SKM-1 treated with dmso at 0.1 percent for 144 hours (cell line): ENCODE measurements at regions not wholly inside any gene's neighbourhood (a gene's known extent, or its start where the extent isn't known, plus 50 kb on each side); places are given as distances from the start of the nearest gene placed in this dataset.
"Not testable (repeated sequence)": the region's sequence is repeated elsewhere in the genome, so short reads cannot be mapped to it uniquely, and the experiment has no call there.

ENCODE experiments used
- DNase-seq: peaks from one replicate; lab custom pipeline; 2025; ENCODE audit not compliant: unreplicated experiment; lab: John Stamatoyannopoulos, UW

DNA sequence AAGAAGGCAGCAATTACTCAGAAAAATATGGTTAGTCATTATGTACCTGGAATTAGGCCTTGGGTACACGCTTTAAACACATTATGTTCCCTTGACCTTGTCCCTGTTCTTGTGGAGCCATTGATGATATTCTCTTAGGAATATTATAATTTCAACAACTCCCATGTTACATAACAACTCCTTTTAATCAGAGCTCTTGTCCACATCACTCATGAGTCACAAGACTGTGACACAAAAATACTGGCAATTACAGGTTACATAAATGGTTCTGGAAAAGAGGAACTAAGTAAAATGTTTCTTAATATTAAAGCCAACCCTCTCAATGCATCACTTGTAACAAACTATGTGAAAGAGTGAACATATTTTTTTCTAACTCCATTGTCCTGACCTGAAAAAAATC, 143.8 kb upstream of the PCLO start:
- DNase-seq = peak; percentile 49

GRCh38 chr7:83305027-83305426, 142.3 kb upstream of the PCLO start:
- no peak for DNase-seq

DNA sequence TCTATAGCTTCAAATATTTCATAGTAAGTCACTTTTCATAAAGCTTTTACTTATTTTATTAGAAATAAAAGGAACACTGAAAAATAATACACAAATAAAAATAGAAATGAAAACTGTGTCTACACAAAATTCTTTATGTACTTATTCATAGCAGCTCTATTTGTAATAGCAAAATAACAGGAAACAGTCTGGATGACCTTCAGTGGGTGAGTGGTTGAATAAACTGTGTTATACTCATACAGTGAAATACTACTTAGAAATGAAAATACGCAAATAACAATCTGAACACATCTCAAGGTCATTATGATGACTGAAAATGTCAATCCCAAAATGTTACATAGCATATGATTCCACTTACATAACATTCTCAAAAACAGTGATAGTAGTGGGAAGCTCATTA, 138.7 kb upstream of the PCLO start:
- DNase-seq = no peak

DNA sequence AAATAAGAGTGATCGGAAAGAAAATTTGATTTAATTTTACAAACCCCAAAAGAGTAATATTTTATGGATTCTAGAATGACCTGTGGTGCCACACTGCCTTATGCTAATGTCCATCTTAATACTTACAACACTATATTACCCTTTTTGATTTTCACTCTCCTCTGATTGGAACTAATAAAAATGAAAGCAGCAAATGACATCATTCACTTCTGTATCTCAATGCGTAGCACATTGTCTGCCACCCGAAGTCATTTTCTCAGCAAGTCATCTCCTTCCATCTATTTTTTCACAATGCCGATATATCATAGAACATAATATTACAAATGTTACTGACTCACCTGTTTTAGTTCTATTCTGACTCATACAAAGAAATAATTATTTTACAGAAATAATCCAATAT, 127.5 kb upstream of the PCLO start:
- no peak for DNase-seq

- no peak for DNase-seq
Observed at GRCh38 chr7:83289419-83289993, 126.8 kb upstream of the PCLO start.

GRCh38 chr7:83280671-83281070, 118.0 kb upstream of the PCLO start:
- no peak for DNase-seq

DNA sequence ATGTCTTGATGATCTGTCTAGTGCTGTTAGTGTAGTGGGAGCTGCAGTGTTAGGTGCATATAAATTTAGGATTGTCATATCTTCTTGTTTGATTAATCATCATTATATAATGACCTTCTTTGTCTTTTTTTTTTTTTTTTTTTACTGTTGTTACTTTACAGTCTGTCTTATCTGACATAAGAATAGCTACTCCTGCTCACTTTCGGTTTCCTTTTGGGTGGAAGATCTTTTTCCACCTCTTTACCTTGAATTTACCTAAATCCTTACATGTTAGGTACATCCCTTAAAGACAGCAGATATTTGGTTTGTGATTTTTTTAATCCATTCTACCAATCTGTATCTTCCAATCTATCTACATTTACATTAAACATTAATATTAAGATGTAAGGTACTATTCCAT, 113.6 kb upstream of the PCLO start:
- DNase-seq = no peak

DNA sequence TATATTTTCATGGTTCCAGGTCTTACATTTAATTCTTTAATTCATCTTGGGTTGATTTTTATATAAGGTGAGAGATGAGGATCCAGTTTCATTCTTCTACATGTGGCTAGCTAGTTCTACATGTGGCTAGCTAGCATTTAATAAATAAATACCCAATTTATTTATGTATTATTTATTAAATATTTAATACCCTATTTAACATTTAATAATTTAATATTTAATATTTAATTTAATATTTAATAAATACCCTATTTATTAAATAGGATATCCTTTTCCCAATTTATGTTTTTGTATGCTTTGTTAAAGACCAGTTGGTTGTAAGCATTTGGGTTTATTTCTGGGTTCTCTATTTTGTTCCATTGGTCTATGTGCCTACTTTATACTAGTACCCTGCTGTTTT, 111.0 kb upstream of the PCLO start:
- no peak for DNase-seq

DNA sequence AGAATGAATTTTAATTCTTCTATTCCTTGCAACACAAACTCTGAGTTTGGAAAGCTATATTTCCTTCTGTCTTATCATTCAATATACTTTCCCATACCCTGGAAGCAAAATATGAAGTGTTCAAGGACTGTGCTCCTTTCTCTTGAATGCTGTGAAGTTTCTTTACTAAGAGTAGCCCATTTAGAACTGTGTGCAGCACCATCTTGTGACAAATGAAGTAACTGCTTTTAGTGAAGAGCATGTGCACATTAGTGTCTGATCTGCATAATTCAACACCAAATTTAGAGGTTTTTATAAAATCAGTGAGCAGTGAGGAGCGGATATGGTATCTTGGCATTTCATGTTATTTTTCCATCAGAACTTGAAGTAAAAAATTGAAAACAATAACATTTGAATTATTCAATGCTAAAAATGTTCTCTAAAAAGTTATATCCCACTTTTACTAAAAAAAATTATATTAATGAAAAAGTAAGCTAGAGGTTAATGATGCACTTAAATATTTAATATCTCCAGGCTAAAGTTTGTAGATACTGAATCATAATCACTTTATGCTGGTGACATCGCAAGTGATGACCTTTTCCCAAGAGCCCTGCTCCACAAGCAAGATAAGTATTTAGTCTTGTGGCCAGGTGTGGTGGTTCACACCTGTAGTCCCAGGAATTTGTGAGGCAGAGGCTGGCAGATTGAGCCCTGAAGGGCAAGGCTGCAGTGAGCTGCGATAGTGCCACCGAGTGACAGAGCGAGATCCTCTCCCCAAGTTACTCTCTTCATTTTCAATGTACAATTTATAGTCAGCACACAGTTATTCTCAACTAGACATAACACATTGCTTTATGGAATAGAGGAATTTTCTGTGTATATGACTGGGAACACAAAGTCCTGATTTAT, 108.8 kb upstream of the PCLO start:
- DNase-seq = no peak

GRCh38 chr7:83270407-83270806, 107.7 kb upstream of the PCLO start:
- DNase-seq = no peak

- no peak for DNase-seq
Observed at GRCh38 chr7:83267141-83267631, 104.5 kb upstream of the PCLO start.

- DNase-seq = not testable (repeated sequence)
Observed at GRCh38 chr7:83263442-83264034, 100.9 kb upstream of the PCLO start.

GRCh38 chr7:83259064-83259463, 96.4 kb upstream of the PCLO start:
- no peak for DNase-seq

DNA sequence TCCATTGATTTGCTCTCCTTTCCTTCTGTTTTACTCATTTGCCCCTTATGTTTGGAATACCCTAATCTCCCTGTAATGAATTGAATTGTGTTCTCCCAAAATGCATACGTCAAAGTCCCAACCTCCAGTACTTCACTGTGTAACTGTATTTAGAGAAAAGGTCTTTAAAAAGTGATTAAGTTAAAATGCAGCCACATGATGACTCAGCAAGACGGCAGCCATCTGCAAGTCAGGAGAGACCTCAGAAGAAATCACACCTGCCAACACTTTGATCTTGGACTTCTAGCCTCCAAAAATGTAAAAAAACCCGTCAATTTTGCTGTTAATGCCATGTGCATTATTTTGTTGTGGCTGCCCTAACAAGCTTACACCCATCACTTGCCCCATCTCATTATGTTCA, 85.3 kb upstream of the PCLO start:
- no peak for DNase-seq

GRCh38 chr7:83219231-83219630, 56.5 kb upstream of the PCLO start:
- DNase-seq = not testable (repeated sequence)

DNA sequence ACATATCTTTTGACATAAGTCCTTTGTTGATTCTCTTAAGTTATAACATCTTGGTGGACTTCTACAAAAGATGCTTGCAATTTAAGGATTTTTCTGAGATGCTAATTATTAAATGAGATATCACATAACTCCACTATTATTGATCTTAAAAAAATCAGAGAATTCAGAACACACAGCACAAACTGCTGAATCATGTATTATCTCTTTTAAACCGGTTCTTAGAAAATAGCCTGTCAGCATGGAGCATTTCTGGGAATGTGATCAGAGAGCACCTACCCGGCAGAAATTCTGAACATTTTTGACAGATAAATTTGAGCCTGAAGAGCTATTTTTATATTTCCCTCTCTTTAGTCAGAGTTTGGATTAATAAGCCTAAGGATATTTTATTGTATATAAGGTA, 50.2 kb upstream of the PCLO start:
- DNase-seq = no peak
